GM18498 (cell line): ENCODE measurements at regions not wholly inside any gene's neighbourhood (a gene's known extent, or its start where the extent isn't known, plus 50 kb on each side); places are given as distances from the start of the nearest gene placed in this dataset.
"Not testable (repeated sequence)": the region's sequence is repeated elsewhere in the genome, so short reads cannot be mapped to it uniquely, and the experiment has no call there.

Source experiments
- ATAC-seq: cut with Tn5 transposase; IDR thresholded peaks from one replicate; pipeline ENCODE4 v1.9.1; 2021; ENCODE audit warnings: mild to moderate bottlenecking, moderate library complexity; ENCODE audit not compliant: unreplicated experiment

GRCh38 chr10:23934023-23934422, 274.9 kb upstream of the KIAA1217 start:
- ATAC-seq = not testable (repeated sequence)

- ATAC-seq = no peak
Observed at GRCh38 chr10:23945845-23946244, 263.1 kb upstream of the KIAA1217 start.

DNA sequence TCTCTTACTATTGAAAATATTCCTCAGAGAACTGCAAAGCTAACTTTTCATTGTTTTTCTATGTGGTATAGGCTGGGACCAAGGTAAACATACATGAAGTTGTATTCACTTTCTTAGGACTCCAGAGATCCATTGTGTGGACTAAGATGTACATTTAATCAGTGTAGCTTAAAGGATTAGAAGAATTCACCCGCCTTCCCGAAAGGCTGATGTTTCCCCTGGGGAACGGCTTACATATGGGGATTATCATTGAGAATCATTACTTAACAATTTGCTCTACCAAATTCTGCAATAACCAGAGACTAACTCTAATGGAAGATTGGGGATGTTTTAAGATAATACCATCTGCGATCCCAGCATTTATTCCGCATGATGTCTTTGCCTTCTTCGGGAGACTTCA, 257.1 kb upstream of the KIAA1217 start:
- no peak for ATAC-seq

DNA sequence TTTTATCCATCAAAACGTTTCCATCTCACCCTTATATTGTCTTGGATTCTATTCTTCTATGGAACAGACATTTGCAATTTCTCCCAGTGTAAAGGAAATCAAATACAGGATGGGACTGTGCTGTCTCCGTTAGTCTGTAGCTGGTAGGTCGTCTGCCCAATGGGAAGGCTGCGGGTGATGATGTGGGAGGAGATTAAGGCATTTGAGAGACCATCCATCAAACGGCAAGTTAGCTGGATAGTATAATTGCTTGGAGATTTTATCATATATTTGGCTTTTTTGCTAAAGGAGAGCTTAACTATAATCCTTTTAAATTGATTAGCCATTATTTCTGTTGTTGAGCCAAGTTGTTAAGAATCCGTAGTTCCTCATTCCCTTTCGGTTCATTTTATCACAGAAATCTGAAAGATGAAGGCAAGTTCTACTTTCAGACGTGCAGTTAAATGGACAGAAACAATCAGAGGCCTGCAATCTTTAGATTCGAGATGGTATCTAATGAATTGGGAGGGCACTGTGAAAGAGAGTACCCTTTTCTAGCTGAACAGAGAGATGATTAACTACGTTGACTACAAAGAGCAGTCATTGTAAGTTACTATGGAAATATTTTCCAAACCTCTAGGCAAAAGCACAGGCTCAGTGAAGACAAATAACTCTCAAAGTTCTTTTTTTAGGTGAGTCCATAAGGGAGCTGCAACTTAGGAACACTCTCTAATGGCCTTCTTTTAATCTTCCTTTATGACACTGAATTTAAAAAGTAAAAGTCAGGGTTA, 253.3 kb upstream of the KIAA1217 start:
- no peak for ATAC-seq

DNA sequence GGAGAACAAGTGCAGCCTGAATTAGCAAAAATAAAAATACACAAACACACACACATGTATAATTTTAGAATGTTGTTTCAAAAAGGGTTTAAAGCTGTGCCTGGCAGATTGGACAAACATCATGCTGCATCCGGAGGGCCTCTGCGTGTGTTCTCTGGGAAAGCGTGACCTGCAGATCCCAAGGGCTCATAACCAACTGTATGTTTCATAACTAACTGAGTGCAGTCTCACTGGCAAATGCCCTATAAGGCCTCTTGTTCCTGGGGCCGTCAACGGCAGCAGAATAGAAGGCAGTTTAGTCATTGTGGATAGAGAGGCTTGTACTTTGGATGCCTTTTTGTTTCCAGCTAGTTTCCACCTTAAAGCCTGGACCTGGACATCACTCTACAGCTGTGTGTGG, 243.8 kb upstream of the KIAA1217 start:
- no peak for ATAC-seq

- ATAC-seq = no peak
Observed at GRCh38 chr10:23965880-23966279, 243.1 kb upstream of the KIAA1217 start.

- no peak for ATAC-seq
Observed at GRCh38 chr10:23966504-23967051, 242.4 kb upstream of the KIAA1217 start.

GRCh38 chr10:23968301-23968700, 240.6 kb upstream of the KIAA1217 start:
- ATAC-seq = no peak

- ATAC-seq = no peak
Observed at GRCh38 chr10:23974746-23975272, 234.1 kb upstream of the KIAA1217 start.

GRCh38 chr10:23975431-23975830, 233.5 kb upstream of the KIAA1217 start:
- no peak for ATAC-seq

DNA sequence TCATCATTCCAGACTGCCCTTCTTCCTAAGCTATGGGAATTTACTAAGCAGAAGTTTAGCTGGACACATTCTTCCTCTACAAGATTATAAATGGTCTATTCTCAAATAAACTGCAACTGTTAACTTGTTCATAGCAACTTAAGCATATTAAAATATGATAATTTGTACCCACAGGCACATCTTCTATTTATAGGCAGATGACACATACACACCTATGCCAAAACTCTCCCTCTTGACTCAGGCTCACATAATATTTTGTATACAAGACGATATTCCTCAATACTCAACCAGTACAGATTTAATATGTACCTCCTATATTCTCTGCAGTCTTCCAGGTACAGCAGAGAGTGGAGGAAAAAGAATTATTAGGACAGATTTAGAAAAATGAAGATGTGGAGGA, 232.7 kb upstream of the KIAA1217 start:
- ATAC-seq = no peak

DNA sequence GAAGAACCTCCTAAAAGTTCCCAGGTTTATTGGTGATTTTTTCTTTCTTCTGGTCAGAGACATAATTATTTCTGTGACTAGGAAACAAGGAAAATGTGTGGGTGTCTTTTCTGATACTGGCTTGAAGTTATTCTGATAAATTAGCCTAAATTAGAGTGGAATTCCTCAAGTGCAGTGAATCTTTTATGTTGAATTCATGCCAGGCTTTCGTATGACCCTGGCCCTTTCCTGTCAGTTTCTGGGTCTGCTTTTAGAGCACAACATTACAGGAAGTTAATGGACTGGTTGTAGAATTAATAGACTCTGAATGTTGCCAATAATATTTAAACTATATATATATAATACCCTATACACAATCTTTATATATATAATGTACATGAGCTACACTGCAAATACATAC, 230.6 kb upstream of the KIAA1217 start:
- ATAC-seq = no peak

- no peak for ATAC-seq
Observed at GRCh38 chr10:23980094-23980493, 228.8 kb upstream of the KIAA1217 start.

DNA sequence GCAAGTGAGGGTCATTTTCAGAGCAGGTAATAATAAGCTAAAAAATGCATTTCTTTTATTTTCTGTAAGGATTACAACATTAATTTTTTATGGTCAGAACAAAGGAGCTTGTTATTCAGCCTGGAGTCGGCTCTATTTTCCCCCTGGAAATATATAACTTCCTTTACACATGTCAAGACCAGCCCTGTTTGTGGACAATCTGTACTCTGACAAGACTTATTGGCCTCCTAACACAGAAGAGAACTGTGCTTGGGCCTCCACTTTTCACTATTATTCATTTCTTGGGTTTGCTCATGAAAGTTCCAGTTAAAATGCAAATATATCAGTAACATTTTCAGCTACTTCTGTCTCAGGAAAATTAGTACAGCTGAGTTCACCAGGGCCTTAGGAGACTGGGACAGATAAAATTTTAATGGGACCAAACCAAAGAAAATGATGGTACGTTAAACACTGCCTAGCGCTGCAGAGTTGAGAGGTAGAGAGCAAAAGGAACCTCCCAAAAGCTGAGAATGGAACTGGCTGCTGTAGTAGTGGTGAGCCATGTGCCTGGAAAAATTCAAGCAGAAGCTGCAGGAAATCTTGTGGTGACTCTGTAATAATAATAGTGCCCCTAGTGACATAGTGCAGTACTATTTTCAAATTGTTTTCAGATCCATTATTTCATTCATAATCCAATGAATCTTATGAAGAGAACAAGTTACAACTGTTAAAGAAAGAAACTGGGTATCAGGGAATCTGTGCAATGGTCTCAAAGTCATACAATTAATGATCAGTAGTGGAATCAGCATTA, 227.2 kb upstream of the KIAA1217 start:
- no peak for ATAC-seq

DNA sequence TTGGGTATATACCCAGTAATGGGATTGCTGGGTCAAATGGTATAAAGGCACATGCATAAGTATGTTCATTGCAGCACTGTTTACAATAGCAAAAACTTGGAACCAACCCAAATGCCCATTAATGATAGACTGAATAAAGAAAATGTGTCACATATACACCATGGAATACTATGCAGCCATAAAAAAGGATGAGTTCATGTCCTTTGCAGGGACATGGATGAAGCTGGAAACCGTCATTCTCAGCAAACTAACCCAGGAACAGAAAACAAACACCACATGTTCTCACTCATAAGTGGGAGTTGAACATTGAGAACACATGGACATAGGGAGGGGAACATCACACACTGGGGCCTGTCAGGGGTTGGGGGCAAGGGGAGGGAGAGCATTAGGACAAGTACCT, 224.5 kb upstream of the KIAA1217 start:
- ATAC-seq = not testable (repeated sequence)

GRCh38 chr10:23988006-23988405, 220.9 kb upstream of the KIAA1217 start:
- no peak for ATAC-seq

DNA sequence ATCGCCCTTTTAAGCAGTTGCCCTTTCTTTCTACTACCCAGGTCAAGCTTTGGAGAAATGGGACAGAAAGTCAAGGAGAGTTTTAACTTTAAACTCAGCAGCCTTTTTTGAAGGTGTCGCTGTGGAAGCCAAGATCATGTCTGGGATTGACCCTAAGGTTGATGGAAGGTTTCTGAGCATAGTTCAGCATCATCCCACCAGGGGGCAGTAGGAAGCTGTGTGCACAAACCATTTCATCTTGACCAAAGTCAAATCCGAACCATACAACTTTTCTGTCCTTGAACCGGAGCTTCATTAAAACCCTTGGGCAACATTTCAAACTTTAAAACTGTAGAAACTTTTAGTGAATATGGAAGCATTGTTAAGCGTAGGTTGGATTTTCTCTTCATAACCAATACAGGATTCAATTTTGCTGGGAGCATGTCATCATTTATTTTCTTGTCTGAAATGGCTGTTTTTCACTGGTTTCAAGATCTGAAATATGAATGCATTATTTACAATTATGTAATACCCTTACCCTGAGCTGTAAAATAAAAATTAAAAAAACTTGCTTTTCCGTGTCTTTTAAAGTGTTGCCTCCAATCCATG, 214.4 kb upstream of the KIAA1217 start:
- peak; percentile 79 for ATAC-seq

- no peak for ATAC-seq
Observed at GRCh38 chr10:23999445-23999844, 209.5 kb upstream of the KIAA1217 start.

DNA sequence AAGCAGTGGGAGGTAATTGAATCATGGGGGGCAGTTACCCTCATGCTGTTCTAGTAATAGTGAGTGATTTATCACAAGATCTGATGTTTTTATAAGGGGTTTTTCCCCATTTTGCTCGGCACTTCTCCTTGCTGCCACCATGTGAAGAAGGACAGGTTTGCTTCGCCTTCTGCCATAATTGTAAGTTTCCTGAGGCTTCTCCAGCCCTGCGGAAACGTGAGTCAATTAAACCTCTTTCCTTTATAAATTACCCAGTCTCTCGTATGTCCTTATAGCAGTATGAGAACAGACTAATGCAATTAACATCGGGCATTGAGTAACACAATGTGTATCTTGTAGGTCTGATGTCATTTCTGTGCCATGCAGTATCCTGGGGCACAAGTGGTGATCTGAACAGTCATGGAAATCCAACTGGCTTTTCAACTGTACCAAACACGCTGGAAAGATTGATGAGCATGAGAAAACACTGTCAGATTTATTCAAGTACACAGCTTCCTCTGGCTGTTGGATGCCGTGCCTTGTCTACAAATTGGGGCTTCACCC, 208.6 kb upstream of the KIAA1217 start:
- no peak for ATAC-seq

DNA sequence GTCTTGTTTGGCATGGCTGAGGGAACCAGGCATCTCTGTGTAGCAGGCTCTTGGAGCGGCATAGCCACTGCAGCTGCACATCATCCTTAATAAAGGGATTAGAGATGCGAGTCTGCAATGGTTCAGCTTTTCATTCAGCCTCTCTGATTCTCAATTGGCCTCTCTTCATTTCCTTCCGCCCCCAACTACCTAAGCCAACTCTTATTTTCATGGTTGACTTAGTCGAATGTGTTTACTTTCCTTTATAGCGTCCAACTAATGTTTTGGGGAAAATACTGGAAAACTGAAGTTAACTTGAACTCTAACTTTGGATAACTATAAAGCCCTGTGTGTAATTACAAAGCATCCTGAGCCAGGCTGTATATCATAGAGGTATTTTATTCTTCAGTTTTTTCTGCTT, 202.2 kb upstream of the KIAA1217 start:
- no peak for ATAC-seq

- ATAC-seq = no peak
Observed at GRCh38 chr10:24007359-24007758, 201.6 kb upstream of the KIAA1217 start.
